ENCODE measurements at regions not wholly inside any gene's neighbourhood (a gene's known extent, or its start where the extent isn't known, plus 50 kb on each side); places are given as distances from the start of the nearest gene placed in this dataset.

DNA sequence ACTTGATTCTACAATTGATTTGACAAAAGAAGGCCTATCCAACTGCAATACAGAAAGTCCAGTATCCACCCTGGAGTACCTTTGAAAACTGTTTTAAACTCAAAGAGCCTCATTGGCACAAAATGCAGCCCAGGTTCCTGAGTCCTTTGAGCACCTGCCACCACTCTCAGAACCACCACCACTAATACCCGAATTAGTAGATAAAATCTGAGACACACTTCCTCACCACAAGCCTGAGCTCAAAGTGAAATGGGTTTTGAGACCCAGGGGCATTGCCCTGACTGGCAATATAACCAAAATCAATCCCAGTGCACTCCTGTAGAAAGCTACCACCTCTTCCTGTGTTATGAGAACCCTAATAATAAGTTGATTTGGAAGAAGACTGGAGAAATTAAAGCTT is 215.7 kb downstream of the CSNK2A3 start:
- TF ChIP-seq TBL1XR1 (IDR thresholded peaks at IDR 0.05; ENCODE audit: low read depth, low read length) (no peak), TARDBP (IDR thresholded peaks at IDR 0.05; ENCODE audit: borderline replicate concordance) (no peak)
- TF ChIP-seq, protein P1, sequence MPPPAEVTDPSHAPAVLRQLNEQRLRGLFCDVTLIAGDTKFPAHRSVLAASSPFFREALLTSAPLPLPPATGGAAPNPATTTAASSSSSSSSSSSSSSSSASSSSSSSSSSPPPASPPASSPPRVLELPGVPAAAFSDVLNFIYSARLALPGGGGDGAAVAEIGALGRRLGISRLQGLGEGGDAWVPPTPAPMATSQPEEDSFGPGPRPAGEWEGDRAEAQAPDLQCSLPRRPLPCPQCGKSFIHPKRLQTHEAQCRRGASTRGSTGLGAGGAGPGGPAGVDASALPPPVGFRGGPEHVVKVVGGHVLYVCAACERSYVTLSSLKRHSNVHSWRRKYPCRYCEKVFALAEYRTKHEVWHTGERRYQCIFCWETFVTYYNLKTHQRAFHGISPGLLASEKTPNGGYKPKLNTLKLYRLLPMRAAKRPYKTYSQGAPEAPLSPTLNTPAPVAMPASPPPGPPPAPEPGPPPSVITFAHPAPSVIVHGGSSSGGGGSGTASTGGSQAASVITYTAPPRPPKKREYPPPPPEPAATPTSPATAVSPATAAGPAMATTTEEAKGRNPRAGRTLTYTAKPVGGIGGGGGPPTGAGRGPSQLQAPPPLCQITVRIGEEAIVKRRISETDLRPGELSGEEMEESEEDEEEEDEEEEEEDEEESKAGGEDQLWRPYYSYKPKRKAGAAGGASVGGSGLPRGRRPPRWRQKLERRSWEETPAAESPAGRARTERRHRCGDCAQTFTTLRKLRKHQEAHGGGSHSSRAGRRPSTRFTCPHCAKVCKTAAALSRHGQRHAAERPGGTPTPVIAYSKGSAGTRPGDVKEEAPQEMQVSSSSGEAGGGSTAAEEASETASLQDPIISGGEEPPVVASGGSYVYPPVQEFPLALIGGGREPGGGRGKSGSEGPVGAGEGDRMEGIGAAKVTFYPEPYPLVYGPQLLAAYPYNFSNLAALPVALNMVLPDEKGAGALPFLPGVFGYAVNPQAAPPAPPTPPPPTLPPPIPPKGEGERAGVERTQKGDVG (CRISPR knock-in tag; IDR thresholded peaks at IDR 0.05) = no peak
- TF ChIP-seq, protein P2, sequence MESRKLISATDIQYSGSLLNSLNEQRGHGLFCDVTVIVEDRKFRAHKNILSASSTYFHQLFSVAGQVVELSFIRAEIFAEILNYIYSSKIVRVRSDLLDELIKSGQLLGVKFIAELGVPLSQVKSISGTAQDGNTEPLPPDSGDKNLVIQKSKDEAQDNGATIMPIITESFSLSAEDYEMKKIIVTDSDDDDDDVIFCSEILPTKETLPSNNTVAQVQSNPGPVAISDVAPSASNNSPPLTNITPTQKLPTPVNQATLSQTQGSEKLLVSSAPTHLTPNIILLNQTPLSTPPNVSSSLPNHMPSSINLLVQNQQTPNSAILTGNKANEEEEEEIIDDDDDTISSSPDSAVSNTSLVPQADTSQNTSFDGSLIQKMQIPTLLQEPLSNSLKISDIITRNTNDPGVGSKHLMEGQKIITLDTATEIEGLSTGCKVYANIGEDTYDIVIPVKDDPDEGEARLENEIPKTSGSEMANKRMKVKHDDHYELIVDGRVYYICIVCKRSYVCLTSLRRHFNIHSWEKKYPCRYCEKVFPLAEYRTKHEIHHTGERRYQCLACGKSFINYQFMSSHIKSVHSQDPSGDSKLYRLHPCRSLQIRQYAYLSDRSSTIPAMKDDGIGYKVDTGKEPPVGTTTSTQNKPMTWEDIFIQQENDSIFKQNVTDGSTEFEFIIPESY (IDR thresholded peaks at IDR 0.05) = no peak

More for the DNA sequence above, 215.7 kb downstream of the CSNK2A3 start:
- ATAC-seq = 0 out of 3 replicates have a peak, but pooled peaks have one; percentile 18
- H3K36me3 ChIP-seq (ENCODE audit: control insufficient read depth in 2 of 2, insufficient read depth in 2 of 2, low read length in 1 of 2) = no peaks in the 10 kb centered on the region
- intact Hi-C loops (cut with micrococcal nuclease; ENCODE audit: unreplicated experiment) = no loop called here
- in situ Hi-C loops (cut with MboI) = no loop called here
- ChIA-PET SMC1A (ENCODE audit: uncharacterized antibody, unreplicated experiment) (interaction anchor here (1.5 kb wide), 1 partner anchor 9 kb away, joined by 3 read pairs; no protein-coding TSS in a partner anchor), RAD21 (ENCODE audit: unreplicated experiment) (no interaction called here), POLR2A (no interaction called here), CTCF (interaction anchor here (0.6 to 1.0 kb wide), 3 partner anchors 9 to 195 kb away, joined by 3 to 4 read pairs (median 4); no protein-coding TSS in a partner anchor)
- no peaks in the 10 kb centered on the region for H3K9me3 ChIP-seq (replicated peaks; ENCODE audit: control insufficient read depth, insufficient read depth, low read length)
- H3K4me3 ChIP-seq = no peak overlapping the region
- H3K27ac ChIP-seq (ENCODE audit: control insufficient read depth, insufficient read depth) = no peak overlapping the region
- no peak overlapping the region for H2AFZ ChIP-seq (ENCODE audit: control insufficient read depth, low read depth, low read length)
- no peaks in the 10 kb centered on the region for H3K79me2 ChIP-seq (ENCODE audit: control insufficient read depth, insufficient read depth, low read length)
- peaks cover 0 to 7% of the 10 kb centered on the region in 2 experiments; a peak in 1 of 4 replicates for H3K27me3 ChIP-seq (replicated peaks in 1 of 2; ENCODE audit: control insufficient read depth in 2 of 2, insufficient read depth in 2 of 2, low read length in 1 of 2)
- no peak overlapping the region for H3K4me2 ChIP-seq (ENCODE audit: control insufficient read depth, insufficient read depth)
- DNase-seq (ENCODE audit: low read depth, low spot score) = no peak
- no peaks in the 10 kb centered on the region for H3K4me1 ChIP-seq (ENCODE audit: control insufficient read depth, insufficient read depth, low read length)
- no peaks in the 10 kb centered on the region for H4K20me1 ChIP-seq (ENCODE audit: control insufficient read depth, insufficient read depth)
- no peak for FAIRE-seq
- BruUV-seq (replicated peaks) = no TSS peak
- no peak overlapping the region for H3K9ac ChIP-seq (ENCODE audit: control insufficient read depth, insufficient read depth, low read length)
- WGBS (ENCODE audit: insufficient coverage, insufficient replicate concordance, low lambda C conversion rate, missing lambda C conversion rate) = 0% methylated on average over 1 of the region's 1 CpG
